ENCODE measurements at regions not wholly inside any gene's neighbourhood (a gene's known extent, or its start where the extent isn't known, plus 50 kb on each side); places are given as distances from the start of the nearest gene placed in this dataset.

DNA sequence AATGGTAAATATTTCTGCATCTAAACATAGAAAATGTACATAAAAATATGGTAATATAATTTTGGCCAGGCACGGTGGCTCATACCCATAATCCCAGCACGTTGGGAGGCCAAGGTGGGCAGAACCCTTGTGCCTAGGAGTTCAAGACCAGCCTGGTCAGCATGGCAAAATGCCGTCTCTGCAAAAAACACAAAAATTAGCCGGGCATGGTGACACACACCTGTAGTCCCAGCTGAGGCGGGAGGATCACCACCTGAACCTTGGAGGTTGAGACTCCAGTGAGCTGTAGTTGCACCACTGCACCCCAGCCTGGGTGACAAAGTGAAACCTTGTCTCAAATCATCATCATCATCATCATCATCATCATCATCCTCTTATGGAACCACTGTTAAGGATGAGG lies 230.6 kb upstream of the NCAM1 start:
- Histone ChIP-seq H3K27me3 (ENCODE audit: insufficient read depth, low read depth) (no peaks in the 10 kb centered on the region), H3K4me1 (ENCODE audit: low read depth, poor library complexity, severe bottlenecking) (no peaks in the 10 kb centered on the region), H4K20me1 (ENCODE audit: insufficient read depth) (no peaks in the 10 kb centered on the region), H3K4me2 (no peak overlapping the region), H3K9ac (no peak overlapping the region), H3K79me2 (ENCODE audit: insufficient read depth, low read depth) (no peaks in the 10 kb centered on the region), H3K36me3 (ENCODE audit: insufficient read depth) (no peaks in the 10 kb centered on the region), H2AFZ (ENCODE audit: low read depth) (no peak overlapping the region), H3K4me3 (IDR thresholded peaks at IDR 0.05; ENCODE audit: insufficient read depth, low read depth, low read length) (no peak overlapping the region), H3K27ac (no peak overlapping the region)
- TF ChIP-seq, protein P1, sequence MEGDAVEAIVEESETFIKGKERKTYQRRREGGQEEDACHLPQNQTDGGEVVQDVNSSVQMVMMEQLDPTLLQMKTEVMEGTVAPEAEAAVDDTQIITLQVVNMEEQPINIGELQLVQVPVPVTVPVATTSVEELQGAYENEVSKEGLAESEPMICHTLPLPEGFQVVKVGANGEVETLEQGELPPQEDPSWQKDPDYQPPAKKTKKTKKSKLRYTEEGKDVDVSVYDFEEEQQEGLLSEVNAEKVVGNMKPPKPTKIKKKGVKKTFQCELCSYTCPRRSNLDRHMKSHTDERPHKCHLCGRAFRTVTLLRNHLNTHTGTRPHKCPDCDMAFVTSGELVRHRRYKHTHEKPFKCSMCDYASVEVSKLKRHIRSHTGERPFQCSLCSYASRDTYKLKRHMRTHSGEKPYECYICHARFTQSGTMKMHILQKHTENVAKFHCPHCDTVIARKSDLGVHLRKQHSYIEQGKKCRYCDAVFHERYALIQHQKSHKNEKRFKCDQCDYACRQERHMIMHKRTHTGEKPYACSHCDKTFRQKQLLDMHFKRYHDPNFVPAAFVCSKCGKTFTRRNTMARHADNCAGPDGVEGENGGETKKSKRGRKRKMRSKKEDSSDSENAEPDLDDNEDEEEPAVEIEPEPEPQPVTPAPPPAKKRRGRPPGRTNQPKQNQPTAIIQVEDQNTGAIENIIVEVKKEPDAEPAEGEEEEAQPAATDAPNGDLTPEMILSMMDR (conservative IDR thresholded peaks at IDR 0.05; ENCODE audit: low read depth, low read length): no peak

DNA sequence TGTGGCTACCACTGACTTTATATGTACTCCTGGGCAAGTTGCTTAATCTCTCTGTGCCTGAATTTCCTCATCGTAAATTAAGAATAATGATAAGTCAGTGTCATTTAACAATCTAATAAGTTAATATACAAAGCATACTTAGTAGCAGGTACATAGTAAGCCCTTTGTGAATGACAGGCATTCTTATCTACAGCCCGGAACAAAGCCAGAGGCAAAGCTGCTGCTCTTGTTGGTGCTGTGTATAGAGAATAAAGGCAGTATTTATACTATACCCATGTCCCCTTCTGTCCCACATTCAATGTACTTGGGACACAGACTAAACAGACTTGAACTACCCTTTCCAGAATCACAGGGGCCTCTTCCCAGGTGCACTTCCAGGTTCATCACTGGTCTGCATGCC lies 229.7 kb upstream of the NCAM1 start:
- H3K27me3 ChIP-seq (ENCODE audit: insufficient read depth, low read depth): no peaks in the 10 kb centered on the region
- no peaks in the 10 kb centered on the region for H3K4me1 ChIP-seq (ENCODE audit: low read depth, poor library complexity, severe bottlenecking)
- no peaks in the 10 kb centered on the region for H3K36me3 ChIP-seq (ENCODE audit: insufficient read depth)
- no peak overlapping the region for H3K9ac ChIP-seq
- no peak overlapping the region for H3K27ac ChIP-seq
- no peaks in the 10 kb centered on the region for H4K20me1 ChIP-seq (ENCODE audit: insufficient read depth)
- no peak overlapping the region for H3K4me2 ChIP-seq
- no peaks in the 10 kb centered on the region for H3K79me2 ChIP-seq (ENCODE audit: insufficient read depth, low read depth)
- no peak overlapping the region for H2AFZ ChIP-seq (ENCODE audit: low read depth)
- no peak overlapping the region for H3K4me3 ChIP-seq (IDR thresholded peaks at IDR 0.05; ENCODE audit: insufficient read depth, low read depth, low read length)
- TF ChIP-seq, protein P1 (conservative IDR thresholded peaks at IDR 0.05; ENCODE audit: low read depth, low read length): no peak

- Histone ChIP-seq H2AFZ (ENCODE audit: low read depth) (no peak overlapping the region), H4K20me1 (ENCODE audit: insufficient read depth) (no peaks in the 10 kb centered on the region), H3K9ac (no peak overlapping the region), H3K27me3 (ENCODE audit: insufficient read depth, low read depth) (no peaks in the 10 kb centered on the region), H3K4me2 (no peak overlapping the region), H3K4me3 (IDR thresholded peaks at IDR 0.05; ENCODE audit: insufficient read depth, low read depth, low read length) (no peak overlapping the region), H3K36me3 (ENCODE audit: insufficient read depth) (no peaks in the 10 kb centered on the region), H3K27ac (no peak overlapping the region), H3K79me2 (ENCODE audit: insufficient read depth, low read depth) (no peaks in the 10 kb centered on the region), H3K4me1 (ENCODE audit: low read depth, poor library complexity, severe bottlenecking) (no peaks in the 10 kb centered on the region)
- TF ChIP-seq, protein P1 (conservative IDR thresholded peaks at IDR 0.05; ENCODE audit: low read depth, low read length): no peak
These were observed 229.2 kb upstream of the NCAM1 start for GRCh38 chr11:112732031-112732430.

- no peak overlapping the region for H3K9ac ChIP-seq
- H3K36me3 ChIP-seq (ENCODE audit: insufficient read depth): no peaks in the 10 kb centered on the region
- no peaks in the 10 kb centered on the region for H4K20me1 ChIP-seq (ENCODE audit: insufficient read depth)
- H2AFZ ChIP-seq (ENCODE audit: low read depth): no peak overlapping the region
- no peaks in the 10 kb centered on the region for H3K4me1 ChIP-seq (ENCODE audit: low read depth, poor library complexity, severe bottlenecking)
- no peak overlapping the region for H3K4me2 ChIP-seq
- H3K27me3 ChIP-seq (ENCODE audit: insufficient read depth, low read depth): no peaks in the 10 kb centered on the region
- no peak overlapping the region for H3K4me3 ChIP-seq (IDR thresholded peaks at IDR 0.05; ENCODE audit: insufficient read depth, low read depth, low read length)
- TF ChIP-seq, protein P1 (conservative IDR thresholded peaks at IDR 0.05; ENCODE audit: low read depth, low read length): no peak
- no peaks in the 10 kb centered on the region for H3K79me2 ChIP-seq (ENCODE audit: insufficient read depth, low read depth)
- no peak overlapping the region for H3K27ac ChIP-seq
These were observed 227.0 kb upstream of the NCAM1 start for GRCh38 chr11:112734207-112734606.
